ENCODE measurements at regions not wholly inside any gene's neighbourhood (a gene's known extent, or its start where the extent isn't known, plus 50 kb on each side); places are given as distances from the start of the nearest gene placed in this dataset.
A peak's percentile ranks its signal among the peaks of the same experiment; 100 is the strongest.

DNA sequence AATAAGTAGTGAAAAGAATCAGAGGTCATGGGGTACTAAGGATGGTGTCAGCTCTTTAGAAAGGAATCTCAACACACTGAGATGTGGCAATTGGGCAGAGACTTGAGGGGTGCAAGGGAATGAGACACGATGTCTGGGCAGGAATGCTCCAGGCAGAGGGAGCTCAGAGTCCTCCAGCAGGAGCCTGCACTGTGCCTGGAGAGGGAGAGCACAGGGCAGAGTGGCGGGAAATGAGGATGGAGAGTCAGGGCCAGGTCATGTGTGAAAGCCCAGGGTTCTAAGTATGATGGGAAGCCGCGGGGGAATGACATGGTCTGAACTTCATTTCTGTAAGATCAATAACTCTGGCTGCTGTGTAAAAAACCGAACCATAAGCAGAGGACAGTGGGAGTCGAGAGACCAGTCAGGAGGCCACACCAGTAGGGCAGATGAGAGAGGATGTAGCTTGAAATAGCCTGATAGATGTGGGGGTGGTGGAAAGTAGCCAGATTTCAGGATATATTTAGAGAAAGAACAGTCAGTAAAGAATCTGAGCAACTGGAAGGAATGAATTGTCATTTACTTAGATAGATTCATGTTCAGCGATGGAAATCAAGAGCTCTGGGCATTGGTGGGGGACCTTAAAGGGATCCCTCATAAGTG lies 133.4 kb upstream of the DTNBP1 start:
- no peak for DNase-seq

DNA sequence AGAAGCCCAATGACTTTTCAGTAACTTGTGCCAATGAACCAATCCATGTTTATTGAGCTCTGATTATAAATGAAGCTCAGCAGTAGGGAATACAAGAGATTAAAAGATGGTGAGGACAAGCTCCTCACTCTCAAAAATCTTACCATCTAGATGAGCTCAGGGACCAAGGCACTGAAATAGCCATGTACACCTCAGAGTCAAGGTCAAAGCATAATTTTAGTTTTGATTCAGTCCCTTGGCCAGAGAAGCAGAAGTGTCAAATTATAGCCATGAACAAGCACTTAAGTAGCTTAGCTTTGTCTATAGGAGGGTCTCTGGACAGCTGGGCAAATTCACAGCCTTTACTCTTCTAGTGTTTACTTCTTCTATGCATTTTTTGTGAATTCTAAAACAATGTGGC lies 131.0 kb upstream of the DTNBP1 start:
- no peak for DNase-seq

DNA sequence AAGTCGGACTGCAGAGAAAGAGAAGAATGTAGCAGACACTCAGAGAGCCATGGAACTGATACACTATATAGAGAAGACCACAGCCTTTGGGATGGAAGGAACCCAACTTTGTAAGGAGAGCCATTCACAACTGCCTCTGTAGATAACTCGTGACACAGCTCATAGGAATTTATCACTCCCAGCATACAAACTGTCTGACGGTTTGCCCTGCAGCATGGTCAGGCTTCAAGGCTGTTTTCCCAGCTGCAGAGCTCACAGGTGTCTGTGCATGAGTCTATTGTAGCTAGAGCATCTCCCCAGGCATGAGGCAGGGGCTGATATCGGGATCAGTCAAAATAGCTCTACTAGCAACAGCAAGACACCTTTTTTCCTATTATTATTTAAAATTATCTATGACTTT lies 130.5 kb upstream of the DTNBP1 start:
- peak; percentile 32 for DNase-seq

DNA sequence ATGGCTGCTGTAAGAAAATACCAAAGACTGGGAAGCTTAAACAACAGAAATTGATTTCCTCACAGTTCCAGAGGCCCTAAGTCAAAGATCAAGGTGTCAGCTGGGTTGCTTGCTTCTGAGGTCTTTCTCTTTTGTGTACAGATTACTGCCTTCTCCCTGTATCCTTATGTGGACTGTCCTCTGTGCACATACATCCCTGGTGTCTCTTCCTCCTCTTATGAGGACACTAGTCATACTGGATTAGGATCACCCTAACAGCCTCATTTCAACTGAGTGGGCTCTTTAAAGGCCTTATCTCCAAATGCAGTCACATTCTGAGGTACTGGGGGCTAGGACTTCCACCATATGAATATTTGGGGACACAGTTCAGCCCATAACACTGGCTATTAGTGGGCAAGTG lies 130.0 kb upstream of the DTNBP1 start:
- no peak for DNase-seq

DNA sequence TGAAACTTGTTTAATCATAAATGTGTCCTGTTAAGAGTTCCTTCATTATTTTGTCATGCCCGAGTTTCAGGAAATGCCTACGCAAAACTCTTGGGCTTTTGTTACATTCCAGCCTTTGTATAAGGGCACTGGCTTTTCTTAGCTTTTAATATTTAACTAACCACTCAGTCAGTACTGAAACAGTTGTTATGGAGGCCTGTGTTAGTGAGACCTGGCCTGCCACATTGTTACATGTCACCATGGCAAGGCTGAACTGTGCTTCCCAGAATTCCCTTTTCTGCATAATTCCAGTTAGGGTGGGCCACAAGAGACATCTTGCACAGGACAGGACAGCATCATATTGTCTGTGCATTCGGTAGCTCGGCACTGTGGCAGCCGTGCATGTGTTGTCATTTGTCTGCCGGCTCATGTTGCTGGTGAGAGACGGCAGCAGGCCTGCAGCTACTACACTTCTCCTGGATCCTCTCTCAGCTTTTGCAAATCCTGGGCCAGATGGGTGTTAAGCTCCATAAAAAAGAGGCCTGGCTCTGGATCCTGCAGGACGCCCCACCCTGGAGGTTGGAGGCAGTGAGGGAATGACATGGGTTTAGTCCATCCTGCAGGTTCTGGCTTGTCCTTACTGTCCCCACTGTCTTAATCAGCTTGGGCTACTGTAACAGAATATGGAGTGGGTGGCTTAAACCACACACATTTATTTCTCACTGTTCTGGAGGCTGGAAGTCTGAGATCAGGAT lies 128.8 kb upstream of the DTNBP1 start:
- DNase-seq: no peak

DNA sequence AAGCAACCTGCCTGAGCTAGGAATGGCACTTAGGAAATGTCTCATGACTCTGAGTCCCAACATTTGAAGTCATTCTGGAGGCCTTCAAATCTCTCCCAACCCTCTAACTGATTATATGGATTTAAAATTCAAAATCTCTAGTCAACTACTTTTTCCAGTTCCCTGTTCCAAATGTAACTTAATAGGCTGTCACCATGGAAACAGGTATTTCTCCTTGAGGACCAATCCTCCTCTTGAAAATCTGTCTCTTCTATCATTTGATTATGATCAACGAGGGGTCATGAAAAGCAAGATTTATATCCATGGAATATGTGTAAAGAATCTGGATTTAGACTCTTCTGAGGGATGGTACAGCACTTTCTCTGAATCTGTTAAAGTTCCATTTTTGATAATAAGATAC lies 127.3 kb upstream of the DTNBP1 start:
- no peak for DNase-seq

DNA sequence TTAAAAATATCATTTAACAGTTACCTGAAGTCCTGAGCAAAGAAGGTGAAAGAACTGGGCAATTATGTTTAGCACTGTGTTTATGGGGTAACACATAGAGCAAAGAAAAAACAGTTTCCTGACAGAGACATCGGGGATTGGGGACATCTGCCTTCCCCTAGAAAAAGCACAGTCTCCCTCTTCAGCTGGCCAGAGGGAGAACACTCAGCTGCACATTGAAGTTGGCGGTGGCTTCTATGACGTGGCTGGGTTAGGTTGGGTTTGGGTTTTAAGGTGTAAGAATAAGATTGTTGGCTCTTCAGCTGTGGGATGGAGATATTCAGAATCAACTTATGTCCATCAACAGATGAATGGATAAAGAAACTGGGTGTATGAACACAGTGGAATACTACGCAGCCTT lies 124.0 kb upstream of the DTNBP1 start:
- no peak for DNase-seq

DNA sequence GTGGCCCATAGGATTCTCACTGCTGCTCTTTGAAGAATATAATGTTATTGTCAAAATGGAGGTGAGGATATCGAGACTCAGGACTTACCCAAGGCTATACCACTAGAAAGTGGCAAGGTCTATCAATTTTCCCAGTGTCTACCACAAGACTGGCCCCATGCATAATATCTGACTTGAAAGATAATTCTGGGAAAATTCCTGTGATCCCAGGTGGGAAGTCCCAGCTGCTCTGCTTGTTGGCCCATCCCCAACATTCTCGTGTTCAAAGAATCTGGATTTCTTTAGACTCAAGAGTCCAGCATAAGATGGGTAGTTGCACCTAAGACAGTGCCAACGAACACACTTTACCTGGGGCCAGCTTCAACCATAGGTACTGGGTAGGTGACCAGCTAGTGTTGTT lies 120.7 kb upstream of the DTNBP1 start:
- no peak for DNase-seq

DNA sequence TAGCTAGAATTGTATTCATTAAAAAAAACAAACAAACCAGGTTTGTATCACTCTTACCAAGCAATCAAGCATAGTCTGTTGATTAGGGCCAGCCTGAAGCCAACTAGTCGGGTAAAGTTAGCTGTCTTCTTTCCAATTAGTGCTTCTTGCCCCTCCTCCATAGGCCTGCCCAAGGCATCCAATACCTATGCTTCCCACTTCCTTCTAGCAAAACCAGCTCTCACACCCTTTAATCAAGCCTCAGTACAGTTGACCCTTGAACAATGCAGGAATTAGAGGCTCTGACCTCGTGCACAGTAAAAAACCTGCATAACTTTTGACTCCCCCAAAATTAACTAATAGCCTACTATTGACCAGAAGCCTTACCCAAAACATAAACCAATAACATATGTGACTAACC lies 119.1 kb upstream of the DTNBP1 start:
- DNase-seq: no peak

DNA sequence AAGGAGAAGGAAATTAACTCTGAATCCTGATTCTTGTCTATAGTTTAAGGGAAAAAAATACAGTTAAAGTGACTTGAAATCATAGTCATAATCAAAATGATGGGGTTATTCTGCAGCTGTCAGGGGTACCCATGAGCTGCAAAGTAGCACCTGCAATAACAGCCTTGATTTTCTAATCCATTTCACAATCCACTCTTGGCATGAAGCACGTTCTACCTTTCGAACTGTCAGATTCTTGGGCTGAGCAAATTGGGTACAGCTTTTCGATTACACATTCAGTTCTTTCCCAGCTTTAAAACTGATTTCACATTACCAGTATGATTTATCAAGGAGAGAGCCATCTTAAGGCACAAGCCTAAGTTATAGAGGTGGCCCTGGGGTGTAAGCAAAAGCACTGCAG lies 118.5 kb upstream of the DTNBP1 start:
- DNase-seq: no peak

DNA sequence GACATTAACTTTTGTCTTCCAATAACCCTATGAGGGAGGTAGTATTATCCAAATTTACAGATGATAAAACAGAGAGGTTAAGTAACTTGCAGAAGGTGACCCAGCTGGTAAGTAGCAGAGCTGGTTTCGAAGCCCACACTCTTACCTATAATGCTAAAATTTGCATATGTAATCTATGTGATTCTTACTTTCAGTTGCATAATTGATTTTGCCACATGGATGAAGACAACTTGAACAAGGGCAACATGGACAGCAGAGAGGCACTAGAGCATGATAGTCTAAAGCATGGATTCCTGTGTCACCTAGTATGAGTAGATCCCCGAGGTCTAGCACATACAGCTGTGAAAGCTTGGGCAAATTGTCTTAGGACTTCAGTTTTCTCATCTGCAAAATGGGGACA lies 117.6 kb upstream of the DTNBP1 start:
- no peak for DNase-seq

DNA sequence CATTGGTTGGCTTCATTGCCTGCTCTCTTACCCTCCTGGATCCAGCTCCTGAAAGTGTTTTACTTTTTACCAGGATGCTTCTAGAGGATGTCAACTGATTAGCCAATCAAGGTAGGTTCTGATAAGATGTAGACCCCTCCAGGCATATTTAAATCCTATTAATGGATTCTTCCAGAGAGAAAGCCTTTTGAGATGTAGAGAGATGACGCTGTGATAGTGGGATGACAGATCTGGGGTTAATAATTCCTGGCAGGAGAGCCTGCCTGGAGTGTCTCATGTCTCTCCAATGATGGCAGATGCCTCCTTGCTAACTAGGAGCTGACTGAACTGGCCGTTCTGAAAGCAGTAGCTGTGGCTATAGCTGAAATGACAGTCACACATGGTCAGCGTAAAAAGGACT lies 116.9 kb upstream of the DTNBP1 start:
- no peak for DNase-seq

DNA sequence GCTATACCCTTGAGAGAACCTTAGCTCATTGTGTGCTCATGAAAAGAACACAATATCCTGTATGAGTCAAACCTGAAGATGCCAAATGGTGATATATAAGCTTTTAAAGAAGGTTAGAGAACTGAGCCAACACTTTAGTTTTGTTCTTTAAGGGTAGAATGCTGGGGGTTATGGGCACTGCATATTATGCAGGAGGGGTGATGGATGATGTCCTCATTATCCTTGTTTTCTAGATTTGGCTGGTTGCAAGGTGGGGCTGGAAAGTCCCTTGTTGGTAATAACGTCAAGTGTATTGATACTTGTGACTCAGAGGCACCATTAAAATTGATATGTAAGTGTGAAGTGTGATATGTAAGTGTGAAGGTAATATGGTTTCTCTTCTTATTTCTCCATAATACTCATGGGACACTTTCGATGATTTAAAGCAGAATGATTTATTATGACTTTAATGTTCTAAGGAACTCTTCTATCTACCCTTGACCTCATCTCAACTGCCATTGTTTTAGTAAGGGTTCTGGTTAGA lies 113.7 kb upstream of the DTNBP1 start:
- DNase-seq: no peak

DNA sequence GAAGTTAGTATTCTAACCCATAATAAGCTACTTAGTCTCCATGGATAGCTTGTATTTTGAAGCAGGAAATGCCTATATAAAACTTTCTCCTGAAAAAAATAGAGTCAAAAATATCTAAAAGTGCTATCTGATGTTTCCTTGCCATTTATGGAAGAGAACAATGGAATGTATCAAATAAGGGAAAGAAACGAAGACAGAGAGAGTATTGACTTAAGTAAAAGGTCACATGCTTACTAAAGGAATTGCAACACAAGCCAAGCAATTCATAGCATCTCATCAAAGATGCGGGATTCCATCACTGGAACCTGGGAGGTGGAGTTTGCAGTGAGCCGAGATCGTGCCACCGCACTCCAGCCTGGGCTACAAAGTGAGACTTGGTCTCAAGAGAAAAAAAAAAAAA lies 112.9 kb upstream of the DTNBP1 start:
- no peak for DNase-seq

DNA sequence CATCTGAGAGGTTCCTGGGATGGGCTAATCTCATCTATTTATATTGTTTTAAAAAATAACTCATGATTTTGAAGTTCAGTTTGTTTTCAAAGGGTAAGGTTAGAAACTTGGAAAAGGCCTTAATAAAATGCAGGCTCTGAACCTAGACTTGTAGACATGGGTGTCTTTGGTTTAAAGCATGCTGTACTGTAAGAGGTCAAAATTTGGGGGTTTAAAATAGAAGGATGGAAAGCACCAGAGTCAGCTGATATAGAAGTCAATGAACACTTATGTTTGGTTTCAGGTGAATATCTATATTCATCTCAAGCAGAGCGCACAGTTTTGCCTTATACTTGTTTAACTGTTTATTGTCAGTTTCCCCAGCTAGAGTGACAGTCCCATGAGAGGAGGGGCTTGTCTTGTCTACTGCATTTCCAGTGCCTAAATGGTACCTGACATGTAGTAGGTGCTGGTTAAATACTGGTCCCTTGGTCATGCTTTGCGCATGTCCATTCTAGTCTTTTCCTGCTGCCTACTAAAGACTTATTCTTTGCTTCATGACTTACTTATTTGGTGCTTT lies 112.3 kb upstream of the DTNBP1 start:
- no peak for DNase-seq

DNA sequence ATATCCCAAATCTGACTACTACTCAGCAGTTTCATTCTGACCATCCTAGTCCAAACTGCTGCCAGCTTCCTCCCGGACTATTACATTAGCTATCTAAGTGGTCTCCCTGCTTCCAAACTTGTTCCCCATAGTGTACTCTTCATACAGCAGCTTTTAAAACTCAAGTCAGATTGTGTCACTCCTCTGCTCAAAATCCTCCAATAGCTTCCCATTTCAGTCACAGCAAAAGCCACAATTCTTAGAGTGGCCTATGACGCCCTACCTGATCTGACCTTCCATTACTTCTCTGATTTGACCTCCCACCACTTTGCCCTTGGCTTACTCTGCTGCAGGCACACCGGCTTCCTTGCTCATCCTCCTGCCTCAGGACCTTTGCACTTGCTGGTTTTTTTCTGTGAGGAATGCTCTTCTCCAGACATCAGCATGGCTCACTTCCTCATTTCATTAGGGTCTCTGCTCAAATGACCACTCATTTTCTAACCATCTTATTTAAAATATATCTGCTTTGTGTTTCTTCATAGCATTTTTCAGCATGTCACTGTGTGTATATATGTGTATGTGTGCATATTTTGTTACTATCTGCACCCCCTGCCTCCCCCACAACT lies 111.1 kb upstream of the DTNBP1 start:
- no peak for DNase-seq

DNA sequence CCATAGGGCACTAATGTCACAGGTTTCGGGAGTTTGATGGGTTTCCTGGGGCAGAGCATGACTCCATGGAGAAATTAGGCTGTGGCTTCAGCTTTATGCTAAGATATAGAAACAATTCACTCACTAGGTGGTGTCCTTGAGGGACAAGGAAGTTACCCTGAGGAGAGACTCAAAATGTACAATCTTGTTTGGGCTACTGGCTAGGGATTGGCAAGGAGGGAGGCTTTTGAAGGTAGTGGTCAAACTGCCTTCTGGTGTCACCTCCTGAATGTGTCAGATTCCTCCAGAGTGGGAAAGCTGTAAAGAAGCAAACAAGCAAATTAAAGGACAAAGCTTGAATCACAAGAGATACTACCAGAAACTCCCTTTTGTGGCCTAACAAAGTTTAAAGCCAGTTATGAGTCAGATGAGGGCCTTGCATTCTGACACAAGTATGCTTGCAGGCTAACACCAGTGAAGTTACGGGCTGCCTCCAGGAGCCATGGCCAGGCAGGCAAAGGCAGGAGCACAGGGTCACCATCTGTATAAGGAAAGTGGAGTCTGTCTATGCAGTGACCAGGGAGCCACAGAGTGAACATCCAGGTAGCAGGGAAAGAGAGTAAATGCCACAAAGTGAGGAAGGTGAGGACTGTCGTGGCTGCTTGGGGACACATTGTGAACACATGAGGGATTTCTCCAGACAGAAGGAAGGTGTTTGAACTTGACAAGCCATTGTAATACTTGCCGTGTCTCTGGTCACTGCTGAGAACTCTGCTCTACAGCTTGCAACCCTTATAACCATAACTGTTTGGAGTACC lies 107.7 kb upstream of the DTNBP1 start:
- peak; percentile 40 for DNase-seq

DNA sequence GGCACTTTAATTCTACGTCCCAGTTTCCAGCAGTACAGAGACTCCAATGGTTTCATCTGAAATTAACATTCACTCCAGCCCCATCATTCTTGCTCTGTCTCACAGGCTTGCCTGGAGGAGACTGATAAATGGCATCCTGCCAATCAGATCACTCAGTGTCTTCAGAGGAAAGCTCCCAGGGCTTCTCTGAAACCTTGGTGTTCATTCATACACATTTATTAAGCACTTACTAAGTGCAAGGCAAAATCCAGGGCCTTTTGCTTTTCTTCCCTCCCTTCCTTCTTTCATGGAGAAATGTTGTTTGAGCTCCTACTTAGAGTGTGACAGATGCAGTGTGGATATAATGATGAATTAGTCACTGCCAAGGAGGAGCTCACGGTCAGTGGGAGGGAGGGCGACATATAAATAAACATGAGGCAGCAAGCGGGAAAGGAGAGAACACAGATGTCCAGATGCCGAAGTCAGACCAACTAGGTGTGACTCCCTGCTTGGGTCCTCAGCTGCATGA lies 106.7 kb upstream of the DTNBP1 start:
- peak; percentile 15 for DNase-seq

DNA sequence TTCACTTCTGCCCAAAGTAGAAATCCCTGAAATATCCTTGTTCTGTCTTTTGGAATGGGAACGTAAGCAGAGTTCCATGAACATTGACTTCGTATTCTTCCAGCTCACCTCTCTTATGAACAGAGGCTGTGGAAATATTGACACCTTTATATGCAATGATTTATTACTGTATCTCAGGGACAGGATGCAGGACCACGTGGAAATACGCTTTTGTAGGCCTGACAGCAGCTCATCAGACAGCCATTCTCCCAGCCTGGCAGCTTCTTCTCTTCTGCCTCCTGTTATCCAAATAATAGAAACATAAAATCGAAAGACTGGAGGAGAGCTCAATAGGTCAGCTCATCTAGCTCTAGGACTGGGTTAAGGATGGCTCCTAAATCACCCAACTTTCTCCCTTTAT lies 106.2 kb upstream of the DTNBP1 start:
- DNase-seq: no peak

DNA sequence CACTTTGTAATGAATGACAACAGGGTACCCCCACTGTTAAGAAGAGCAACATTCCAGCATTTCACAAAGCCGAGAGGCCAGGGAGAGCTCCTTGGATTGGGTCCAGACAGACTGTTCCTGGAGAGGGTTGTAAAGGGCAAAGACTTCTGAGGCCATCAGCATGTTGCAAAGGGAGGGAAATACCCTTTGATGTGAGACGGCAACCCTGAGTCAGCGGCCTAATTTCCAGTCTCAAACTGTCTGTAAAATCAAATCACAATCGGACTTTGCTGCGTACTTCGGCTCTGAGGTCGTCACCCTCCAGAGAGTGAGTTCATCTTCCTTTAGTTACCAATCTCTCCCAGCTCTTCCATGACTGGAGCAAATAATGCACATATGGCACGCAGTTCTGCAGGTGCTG lies 101.0 kb upstream of the DTNBP1 start:
- DNase-seq: no peak

DNA sequence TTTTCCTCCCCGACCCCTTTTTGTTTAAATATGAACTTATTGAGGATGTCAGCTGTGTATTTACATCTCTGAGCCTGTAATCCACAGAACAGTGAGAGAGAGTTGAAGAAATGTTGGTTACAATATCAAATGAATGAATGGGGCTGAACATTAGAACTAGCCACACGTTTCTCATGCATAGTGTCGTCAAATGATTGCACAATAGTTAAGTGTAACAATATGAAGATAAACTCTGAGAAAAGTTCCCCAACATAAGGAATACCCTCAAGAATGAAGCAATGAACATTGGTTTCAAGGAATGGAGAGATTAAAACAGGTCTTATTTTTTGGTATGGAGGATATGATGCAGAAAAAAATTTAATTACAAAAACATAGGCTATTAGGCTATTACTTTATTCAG lies 100.5 kb upstream of the DTNBP1 start:
- DNase-seq: no peak

DNA sequence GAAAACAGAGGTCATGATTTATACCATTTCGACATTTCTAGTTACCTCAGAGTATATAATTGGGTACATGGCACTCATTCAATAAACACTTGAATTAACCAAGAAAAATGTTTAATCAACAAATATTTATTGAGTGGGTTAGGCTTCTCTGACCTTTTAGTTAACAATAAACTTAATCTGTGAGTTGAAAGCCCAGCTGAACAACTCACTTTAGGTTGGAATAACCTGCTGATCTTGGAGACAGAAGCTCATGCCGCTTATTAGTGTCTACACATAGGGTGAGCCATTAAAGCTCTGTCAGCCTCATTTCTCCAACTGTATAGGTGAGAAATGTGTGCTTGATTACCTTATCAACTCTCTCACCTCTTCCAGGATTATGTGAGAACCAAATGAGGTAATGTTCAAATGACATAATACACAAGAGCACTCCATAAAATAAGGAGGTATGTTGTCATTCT lies 98.2 kb upstream of the DTNBP1 start:
- no peak for DNase-seq
